ENCODE measurements at regions not wholly inside any gene's neighbourhood (a gene's known extent, or its start where the extent isn't known, plus 50 kb on each side); places are given as distances from the start of the nearest gene placed in this dataset.

DNA sequence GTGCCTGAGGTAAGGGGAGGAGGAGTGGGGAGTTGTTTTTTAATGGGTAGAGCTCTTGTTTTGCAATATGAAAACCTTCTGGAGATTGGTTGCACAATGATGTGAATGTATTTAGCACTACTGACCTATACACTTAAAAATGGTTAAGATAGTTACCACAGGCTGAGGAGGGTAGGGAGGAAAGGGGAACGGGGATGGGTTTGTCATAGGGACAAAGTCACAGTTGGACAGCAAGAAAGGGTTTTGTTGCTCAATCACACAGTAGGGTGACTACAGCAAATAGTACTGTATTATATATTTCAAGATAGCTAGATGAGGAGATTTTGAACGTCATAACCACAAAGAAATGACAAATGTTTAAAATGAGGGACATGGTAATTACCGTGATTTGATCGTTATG is 1562.4 kb downstream of the AACS start:
- no peaks in the 10 kb centered on the region for H3K27me3 ChIP-seq (ENCODE audit: insufficient read depth, poor library complexity, severe bottlenecking)
- no peak overlapping the region for H3K4me3 ChIP-seq (replicated peaks; ENCODE audit: insufficient read depth, low read length)
- DNase-seq (ENCODE audit: low read depth in 1 of 2, low spot score in 1 of 2), result no peak
- H3K27ac ChIP-seq (replicated peaks), result no peak overlapping the region
- TF ChIP-seq, protein P1, sequence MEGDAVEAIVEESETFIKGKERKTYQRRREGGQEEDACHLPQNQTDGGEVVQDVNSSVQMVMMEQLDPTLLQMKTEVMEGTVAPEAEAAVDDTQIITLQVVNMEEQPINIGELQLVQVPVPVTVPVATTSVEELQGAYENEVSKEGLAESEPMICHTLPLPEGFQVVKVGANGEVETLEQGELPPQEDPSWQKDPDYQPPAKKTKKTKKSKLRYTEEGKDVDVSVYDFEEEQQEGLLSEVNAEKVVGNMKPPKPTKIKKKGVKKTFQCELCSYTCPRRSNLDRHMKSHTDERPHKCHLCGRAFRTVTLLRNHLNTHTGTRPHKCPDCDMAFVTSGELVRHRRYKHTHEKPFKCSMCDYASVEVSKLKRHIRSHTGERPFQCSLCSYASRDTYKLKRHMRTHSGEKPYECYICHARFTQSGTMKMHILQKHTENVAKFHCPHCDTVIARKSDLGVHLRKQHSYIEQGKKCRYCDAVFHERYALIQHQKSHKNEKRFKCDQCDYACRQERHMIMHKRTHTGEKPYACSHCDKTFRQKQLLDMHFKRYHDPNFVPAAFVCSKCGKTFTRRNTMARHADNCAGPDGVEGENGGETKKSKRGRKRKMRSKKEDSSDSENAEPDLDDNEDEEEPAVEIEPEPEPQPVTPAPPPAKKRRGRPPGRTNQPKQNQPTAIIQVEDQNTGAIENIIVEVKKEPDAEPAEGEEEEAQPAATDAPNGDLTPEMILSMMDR (IDR thresholded peaks at IDR 0.05; ENCODE audit: insufficient read depth, low read length), result no peak
- TF ChIP-seq, protein P2, sequence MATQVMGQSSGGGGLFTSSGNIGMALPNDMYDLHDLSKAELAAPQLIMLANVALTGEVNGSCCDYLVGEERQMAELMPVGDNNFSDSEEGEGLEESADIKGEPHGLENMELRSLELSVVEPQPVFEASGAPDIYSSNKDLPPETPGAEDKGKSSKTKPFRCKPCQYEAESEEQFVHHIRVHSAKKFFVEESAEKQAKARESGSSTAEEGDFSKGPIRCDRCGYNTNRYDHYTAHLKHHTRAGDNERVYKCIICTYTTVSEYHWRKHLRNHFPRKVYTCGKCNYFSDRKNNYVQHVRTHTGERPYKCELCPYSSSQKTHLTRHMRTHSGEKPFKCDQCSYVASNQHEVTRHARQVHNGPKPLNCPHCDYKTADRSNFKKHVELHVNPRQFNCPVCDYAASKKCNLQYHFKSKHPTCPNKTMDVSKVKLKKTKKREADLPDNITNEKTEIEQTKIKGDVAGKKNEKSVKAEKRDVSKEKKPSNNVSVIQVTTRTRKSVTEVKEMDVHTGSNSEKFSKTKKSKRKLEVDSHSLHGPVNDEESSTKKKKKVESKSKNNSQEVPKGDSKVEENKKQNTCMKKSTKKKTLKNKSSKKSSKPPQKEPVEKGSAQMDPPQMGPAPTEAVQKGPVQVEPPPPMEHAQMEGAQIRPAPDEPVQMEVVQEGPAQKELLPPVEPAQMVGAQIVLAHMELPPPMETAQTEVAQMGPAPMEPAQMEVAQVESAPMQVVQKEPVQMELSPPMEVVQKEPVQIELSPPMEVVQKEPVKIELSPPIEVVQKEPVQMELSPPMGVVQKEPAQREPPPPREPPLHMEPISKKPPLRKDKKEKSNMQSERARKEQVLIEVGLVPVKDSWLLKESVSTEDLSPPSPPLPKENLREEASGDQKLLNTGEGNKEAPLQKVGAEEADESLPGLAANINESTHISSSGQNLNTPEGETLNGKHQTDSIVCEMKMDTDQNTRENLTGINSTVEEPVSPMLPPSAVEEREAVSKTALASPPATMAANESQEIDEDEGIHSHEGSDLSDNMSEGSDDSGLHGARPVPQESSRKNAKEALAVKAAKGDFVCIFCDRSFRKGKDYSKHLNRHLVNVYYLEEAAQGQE (IDR thresholded peaks at IDR 0.05; ENCODE audit: insufficient replicate concordance, low read depth), result no peak
- TF ChIP-seq POLR2AphosphoS5 (IDR thresholded peaks at IDR 0.05; ENCODE audit: low read depth) (no peak), SPI1 (IDR thresholded peaks at IDR 0.05; ENCODE audit: borderline replicate concordance, low read depth) (no peak), GABPA (IDR thresholded peaks at IDR 0.05; ENCODE audit: low read depth) (no peak)

DNA sequence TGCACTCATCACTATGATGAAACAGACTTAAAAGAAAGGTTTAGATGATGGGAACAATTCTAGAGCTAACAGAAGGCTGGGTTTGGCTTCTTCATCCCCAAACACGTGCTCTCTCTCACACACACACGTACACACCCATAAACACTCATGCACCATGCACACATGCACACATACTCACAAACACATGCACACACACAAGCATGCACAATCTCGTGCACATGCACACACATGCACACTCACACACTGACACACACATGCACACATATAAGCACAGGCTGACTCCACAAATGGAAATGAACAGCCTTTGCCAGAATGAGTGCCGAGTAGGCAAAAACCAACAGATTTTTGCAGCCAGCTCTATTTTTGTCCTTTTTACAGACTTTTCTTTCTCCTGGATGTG is 1571.6 kb downstream of the AACS start:
- no peak for DNase-seq (ENCODE audit: low read depth in 1 of 2, low spot score in 1 of 2)
- Histone ChIP-seq H3K4me3 (replicated peaks; ENCODE audit: insufficient read depth, low read length) (no peak overlapping the region), H3K27me3 (ENCODE audit: insufficient read depth, poor library complexity, severe bottlenecking) (no peaks in the 10 kb centered on the region), H3K27ac (replicated peaks) (no peak overlapping the region)
- no peak for TF ChIP-seq SPI1 (IDR thresholded peaks at IDR 0.05; ENCODE audit: borderline replicate concordance, low read depth)

DNA sequence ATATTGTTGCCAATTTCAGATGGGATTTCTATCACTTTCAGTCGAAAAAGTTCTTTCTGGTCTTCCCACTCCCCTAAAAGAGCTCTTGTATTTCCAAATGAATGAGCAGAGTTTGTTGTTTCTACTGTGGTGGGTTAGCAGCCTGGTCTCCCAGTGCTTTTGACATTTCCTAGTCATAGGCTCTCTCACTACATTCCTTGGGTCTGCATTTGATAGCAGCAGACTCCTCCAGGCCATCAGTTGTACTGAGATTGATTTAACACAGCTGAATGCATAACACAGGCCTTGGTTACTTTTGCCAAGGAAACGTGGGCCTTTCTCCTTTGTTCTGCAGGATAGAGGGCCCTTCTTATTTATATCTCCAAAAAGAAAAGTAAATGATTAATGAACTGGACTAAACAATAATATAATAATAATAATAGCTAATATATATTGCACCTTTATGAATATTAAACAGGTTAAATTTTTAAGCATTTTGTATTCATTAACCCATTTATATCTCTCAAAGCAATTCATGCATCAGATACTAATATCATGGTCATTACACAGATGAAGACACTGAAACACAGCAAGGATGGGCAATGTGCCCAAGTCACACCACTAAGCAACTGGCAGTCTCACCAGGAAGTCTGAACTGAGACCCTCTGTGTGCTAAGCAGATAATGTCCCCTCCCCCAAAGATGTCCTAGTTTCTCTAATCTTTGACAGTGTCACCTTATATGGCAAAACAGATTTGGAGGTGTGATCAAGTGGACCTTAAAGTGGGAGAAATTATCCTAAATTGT is 1579.2 kb downstream of the AACS start:
- no peak for TF ChIP-seq GABPA (IDR thresholded peaks at IDR 0.05; ENCODE audit: low read depth)
- no peak for TF ChIP-seq SPI1 (IDR thresholded peaks at IDR 0.05; ENCODE audit: borderline replicate concordance, low read depth)
- TF ChIP-seq, protein P2 (IDR thresholded peaks at IDR 0.05; ENCODE audit: insufficient replicate concordance, low read depth), result no peak
- no peak for TF ChIP-seq POLR2AphosphoS5 (IDR thresholded peaks at IDR 0.05; ENCODE audit: low read depth)
- TF ChIP-seq, protein P1 (IDR thresholded peaks at IDR 0.05; ENCODE audit: insufficient read depth, low read length), result no peak
- H3K27me3 ChIP-seq (ENCODE audit: insufficient read depth, poor library complexity, severe bottlenecking), result no peaks in the 10 kb centered on the region
- no peak for DNase-seq (ENCODE audit: low read depth in 1 of 2, low spot score in 1 of 2)
- no peak overlapping the region for H3K27ac ChIP-seq (replicated peaks)
- H3K4me3 ChIP-seq (replicated peaks; ENCODE audit: insufficient read depth, low read length), result no peak overlapping the region

DNA sequence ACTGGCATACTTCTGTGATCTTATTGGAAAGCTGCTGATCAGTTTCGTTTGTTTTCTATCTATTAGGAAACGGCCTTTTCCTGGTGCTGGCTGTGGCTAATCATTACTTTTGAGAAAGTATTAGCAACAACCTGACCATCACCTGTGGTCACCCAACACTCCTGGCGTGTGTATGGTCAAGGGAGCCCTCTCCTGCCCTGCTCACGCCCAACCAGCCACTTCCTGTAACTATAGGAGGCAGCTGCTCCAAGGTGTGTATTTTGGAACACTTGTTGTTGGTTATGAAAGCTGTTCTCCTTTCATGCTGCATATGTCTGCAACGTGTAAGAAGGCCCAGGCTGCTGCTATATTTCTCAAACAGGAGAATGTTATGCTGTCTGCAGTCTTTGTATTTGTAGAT is 1582.8 kb downstream of the AACS start:
- Histone ChIP-seq H3K4me3 (replicated peaks; ENCODE audit: insufficient read depth, low read length) (no peak overlapping the region), H3K27ac (replicated peaks) (no peak overlapping the region), H3K27me3 (ENCODE audit: insufficient read depth, poor library complexity, severe bottlenecking) (no peaks in the 10 kb centered on the region)
- TF ChIP-seq SPI1 (IDR thresholded peaks at IDR 0.05; ENCODE audit: borderline replicate concordance, low read depth) (no peak), GABPA (IDR thresholded peaks at IDR 0.05; ENCODE audit: low read depth) (no peak), POLR2AphosphoS5 (IDR thresholded peaks at IDR 0.05; ENCODE audit: low read depth) (no peak)
- TF ChIP-seq, protein P2 (IDR thresholded peaks at IDR 0.05; ENCODE audit: insufficient replicate concordance, low read depth), result no peak
- TF ChIP-seq, protein P1 (IDR thresholded peaks at IDR 0.05; ENCODE audit: insufficient read depth, low read length), result no peak
- DNase-seq (ENCODE audit: low read depth in 1 of 2, low spot score in 1 of 2), result no peak

Data from HL-60 (cell line).